ENCODE measurements at regions not wholly inside any gene's neighbourhood (a gene's known extent, or its start where the extent isn't known, plus 50 kb on each side); places are given as distances from the start of the nearest gene placed in this dataset.

- TF ChIP-seq CTCF (IDR thresholded peaks at IDR 0.05; ENCODE audit: low read depth, low read length) (no peak), POLR2A (IDR thresholded peaks at IDR 0.05; ENCODE audit: extremely low read depth, insufficient read length) (no peak)
Observed at GRCh38 chr6:105990151-105990550, 96.0 kb upstream of the PRDM1 start.
